HL-60 (cell line): ENCODE measurements at regions not wholly inside any gene's neighbourhood (a gene's known extent, or its start where the extent isn't known, plus 50 kb on each side); places are given as distances from the start of the nearest gene placed in this dataset.

ENCODE experiments used
- DNase-seq, 2 experiments: peaks; one replicate each; pipeline ENCODE4 v3.0.0-alpha.2; 2010 to 2020; ENCODE audit warnings: low read depth in 1 of 2, low spot score in 1 of 2
- H3K27ac ChIP-seq: fragments of 250-450 bp; sonication (Bioruptor Pico); replicated peaks from 2 replicates; pipeline ENCODE4 v1.5.1; 2020; ENCODE audit warnings: mild to moderate bottlenecking, moderate library complexity
- H3K27me3 ChIP-seq: fragments of 250-450 bp; sonication (Bioruptor Pico); 2 replicates; pipeline ENCODE4 v1.5.1; 2021; ENCODE audit warnings: mild to moderate bottlenecking, moderate library complexity; ENCODE audit not compliant: insufficient read depth, poor library complexity, severe bottlenecking
- H3K4me3 ChIP-seq: replicated peaks from 2 replicates; pipeline ENCODE4 v1.5.1; 2011; ENCODE audit warnings: mild to moderate bottlenecking, control low read depth, low read length; ENCODE audit not compliant: insufficient read depth
- GABPA ChIP-seq: IDR thresholded peaks from 2 replicates; pipeline ENCODE4 v1.6.1; 2012; ENCODE audit warnings: low read depth
- POLR2AphosphoS5 ChIP-seq: IDR thresholded peaks from 2 replicates; pipeline ENCODE4 v1.6.1; 2012; ENCODE audit warnings: low read depth
- SPI1 ChIP-seq: IDR thresholded peaks from 2 replicates; pipeline ENCODE4 v1.6.1; 2012; ENCODE audit warnings: low read depth, mild to moderate bottlenecking, borderline replicate concordance
- TF ChIP-seq, protein P1 (sequence below): IDR thresholded peaks from one replicate; pipeline ENCODE4 v1.5.1; 2011; ENCODE audit warnings: low read length, control low read depth, inconsistent platforms; ENCODE audit not compliant: insufficient read depth
- TF ChIP-seq, protein P2 (sequence below): IDR thresholded peaks from 2 replicates; pipeline ENCODE4 v1.6.1; 2012; ENCODE audit warnings: low read depth; ENCODE audit not compliant: insufficient replicate concordance

DNA sequence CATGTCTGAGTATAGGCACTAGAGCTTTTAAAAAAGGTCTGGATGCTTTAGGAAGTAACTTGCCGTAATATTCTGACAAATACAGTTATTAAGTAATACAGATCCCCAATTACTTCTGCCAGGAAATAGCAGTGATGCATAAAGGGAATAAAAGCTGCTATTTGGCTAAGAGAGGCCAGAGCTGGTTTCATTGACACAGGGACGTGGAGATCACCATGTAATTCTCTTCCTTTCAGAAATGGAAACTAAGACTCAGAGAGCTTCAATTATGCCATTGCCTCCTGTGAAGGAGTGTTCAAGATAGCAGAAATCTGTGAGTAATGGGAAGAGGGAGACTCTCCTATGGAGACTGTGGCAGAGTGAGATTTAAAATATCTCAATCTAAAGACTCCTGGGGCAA is 238.1 kb downstream of the SLITRK2 start:
- Histone ChIP-seq H3K4me3 (no peak overlapping the region), H3K27me3 (no peaks in the 10 kb centered on the region), H3K27ac (no peak overlapping the region)
- TF ChIP-seq GABPA (no peak), SPI1 (no peak), POLR2AphosphoS5 (no peak)
- TF ChIP-seq, protein P1, sequence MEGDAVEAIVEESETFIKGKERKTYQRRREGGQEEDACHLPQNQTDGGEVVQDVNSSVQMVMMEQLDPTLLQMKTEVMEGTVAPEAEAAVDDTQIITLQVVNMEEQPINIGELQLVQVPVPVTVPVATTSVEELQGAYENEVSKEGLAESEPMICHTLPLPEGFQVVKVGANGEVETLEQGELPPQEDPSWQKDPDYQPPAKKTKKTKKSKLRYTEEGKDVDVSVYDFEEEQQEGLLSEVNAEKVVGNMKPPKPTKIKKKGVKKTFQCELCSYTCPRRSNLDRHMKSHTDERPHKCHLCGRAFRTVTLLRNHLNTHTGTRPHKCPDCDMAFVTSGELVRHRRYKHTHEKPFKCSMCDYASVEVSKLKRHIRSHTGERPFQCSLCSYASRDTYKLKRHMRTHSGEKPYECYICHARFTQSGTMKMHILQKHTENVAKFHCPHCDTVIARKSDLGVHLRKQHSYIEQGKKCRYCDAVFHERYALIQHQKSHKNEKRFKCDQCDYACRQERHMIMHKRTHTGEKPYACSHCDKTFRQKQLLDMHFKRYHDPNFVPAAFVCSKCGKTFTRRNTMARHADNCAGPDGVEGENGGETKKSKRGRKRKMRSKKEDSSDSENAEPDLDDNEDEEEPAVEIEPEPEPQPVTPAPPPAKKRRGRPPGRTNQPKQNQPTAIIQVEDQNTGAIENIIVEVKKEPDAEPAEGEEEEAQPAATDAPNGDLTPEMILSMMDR: no peak
- TF ChIP-seq, protein P2, sequence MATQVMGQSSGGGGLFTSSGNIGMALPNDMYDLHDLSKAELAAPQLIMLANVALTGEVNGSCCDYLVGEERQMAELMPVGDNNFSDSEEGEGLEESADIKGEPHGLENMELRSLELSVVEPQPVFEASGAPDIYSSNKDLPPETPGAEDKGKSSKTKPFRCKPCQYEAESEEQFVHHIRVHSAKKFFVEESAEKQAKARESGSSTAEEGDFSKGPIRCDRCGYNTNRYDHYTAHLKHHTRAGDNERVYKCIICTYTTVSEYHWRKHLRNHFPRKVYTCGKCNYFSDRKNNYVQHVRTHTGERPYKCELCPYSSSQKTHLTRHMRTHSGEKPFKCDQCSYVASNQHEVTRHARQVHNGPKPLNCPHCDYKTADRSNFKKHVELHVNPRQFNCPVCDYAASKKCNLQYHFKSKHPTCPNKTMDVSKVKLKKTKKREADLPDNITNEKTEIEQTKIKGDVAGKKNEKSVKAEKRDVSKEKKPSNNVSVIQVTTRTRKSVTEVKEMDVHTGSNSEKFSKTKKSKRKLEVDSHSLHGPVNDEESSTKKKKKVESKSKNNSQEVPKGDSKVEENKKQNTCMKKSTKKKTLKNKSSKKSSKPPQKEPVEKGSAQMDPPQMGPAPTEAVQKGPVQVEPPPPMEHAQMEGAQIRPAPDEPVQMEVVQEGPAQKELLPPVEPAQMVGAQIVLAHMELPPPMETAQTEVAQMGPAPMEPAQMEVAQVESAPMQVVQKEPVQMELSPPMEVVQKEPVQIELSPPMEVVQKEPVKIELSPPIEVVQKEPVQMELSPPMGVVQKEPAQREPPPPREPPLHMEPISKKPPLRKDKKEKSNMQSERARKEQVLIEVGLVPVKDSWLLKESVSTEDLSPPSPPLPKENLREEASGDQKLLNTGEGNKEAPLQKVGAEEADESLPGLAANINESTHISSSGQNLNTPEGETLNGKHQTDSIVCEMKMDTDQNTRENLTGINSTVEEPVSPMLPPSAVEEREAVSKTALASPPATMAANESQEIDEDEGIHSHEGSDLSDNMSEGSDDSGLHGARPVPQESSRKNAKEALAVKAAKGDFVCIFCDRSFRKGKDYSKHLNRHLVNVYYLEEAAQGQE: no peak
- DNase-seq: no peak

DNA sequence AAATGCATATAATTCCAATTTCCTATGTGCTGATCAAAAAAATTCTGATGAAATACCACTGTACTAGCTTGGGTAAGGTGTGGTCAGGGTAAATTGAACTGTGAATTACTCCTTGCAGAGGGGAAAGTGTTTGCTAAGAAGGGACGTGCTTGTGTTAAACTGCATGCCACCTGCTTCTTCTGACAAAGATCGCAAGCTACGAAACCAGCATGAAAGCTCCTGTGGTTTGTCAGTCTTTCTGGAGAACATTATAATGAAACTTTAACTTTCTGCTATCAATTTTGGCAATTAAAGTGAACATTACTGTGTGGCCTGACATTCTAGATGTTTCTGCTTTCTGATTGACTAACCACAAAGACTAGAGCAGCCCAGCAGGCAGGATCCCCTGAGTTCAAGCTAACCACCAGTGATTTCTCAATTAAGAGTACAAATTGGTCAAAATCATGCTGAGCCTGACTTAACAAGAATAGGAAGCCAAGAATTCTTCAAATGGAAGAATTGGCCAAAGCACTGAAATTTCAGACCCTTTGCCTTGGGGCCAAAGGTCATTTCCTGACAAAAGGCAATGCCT is 239.0 kb downstream of the SLITRK2 start:
- no peak for DNase-seq
- Histone ChIP-seq H3K27me3 (no peaks in the 10 kb centered on the region), H3K27ac (no peak overlapping the region), H3K4me3 (no peak overlapping the region)
- TF ChIP-seq POLR2AphosphoS5: no peak
- TF ChIP-seq, protein P2: no peak
- TF ChIP-seq, protein P1: no peak
- no peak for TF ChIP-seq GABPA
- no peak for TF ChIP-seq SPI1

DNA sequence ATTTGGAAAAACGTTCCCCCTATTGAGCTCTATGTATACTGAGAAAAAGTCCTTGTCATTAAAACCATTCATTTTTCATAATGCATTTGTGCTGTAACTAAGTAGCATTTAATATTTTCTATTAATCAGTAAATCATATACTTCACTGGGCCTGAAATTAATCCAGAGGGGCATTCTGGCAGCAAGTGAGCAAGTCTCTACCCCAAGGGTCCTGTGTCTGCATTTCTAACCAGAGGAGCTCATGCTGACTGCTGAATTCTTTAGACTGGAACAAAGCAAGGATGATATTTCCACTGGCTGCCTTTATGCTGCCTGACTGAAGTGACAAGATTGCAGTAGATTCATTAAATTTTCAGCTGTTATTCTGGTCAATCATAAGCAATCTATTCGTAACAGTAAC is 246.5 kb downstream of the SLITRK2 start:
- DNase-seq: no peak
- Histone ChIP-seq H3K27ac (no peak overlapping the region), H3K4me3 (no peak overlapping the region), H3K27me3 (no peaks in the 10 kb centered on the region)
- TF ChIP-seq GABPA (no peak), POLR2AphosphoS5 (no peak), SPI1 (no peak)
- TF ChIP-seq, protein P1: no peak
- TF ChIP-seq, protein P2: no peak
